ENCODE measurements at regions not wholly inside any gene's neighbourhood (a gene's known extent, or its start where the extent isn't known, plus 50 kb on each side); places are given as distances from the start of the nearest gene placed in this dataset.

DNA sequence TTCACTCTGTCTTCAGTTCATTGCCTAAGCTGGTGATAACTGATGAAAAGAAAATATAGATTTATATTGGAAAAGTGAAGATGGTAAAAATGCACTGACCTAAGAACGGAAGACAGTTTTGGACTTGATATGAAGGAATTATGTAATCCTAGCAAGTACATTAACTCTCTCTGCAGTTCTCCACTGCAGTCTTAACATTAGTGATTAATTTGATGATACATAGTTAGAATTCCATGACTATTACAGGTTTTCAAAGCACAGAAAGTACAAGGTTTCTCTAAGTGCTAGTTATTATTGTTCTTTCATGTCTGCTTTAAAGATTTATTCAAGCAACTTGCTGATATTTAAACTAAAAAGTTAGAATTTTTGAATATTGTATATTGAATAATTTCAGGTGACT, 1591.7 kb upstream of the ADGRL3 start:
- ChIA-PET CTCF (no interaction called here), POLR2A (ENCODE audit: low non-redundant PET) (no interaction called here)
- Histone ChIP-seq H3K27me3 (replicated peaks; ENCODE audit: insufficient read depth, low read depth, low read length, poor library complexity) (no peaks in the 10 kb centered on the region), H3K27ac (ENCODE audit: low read depth, low read length, poor library complexity, severe bottlenecking) (no peak overlapping the region), H3K36me3 (ENCODE audit: insufficient read depth, low read length, poor library complexity, severe bottlenecking) (no peaks in the 10 kb centered on the region), H3K4me1 (ENCODE audit: insufficient read depth, low read length, poor library complexity, severe bottlenecking) (no peaks in the 10 kb centered on the region), H3K9me3 (ENCODE audit: low read depth, low read length, poor library complexity, severe bottlenecking) (no peaks in the 10 kb centered on the region), H3K4me3 (ENCODE audit: low read depth, low read length, poor library complexity, severe bottlenecking) (no peak overlapping the region)
- no TSS peak for BruUV-seq (replicated peaks)
- intact Hi-C loops (cut with micrococcal nuclease; ENCODE audit: unreplicated experiment) = no loop called here
- TF ChIP-seq EZH2 (IDR thresholded peaks at IDR 0.05; ENCODE audit: borderline replicate concordance, low read depth, low read length, poor library complexity, severe bottlenecking) = no peak
- TF ChIP-seq, protein P1, sequence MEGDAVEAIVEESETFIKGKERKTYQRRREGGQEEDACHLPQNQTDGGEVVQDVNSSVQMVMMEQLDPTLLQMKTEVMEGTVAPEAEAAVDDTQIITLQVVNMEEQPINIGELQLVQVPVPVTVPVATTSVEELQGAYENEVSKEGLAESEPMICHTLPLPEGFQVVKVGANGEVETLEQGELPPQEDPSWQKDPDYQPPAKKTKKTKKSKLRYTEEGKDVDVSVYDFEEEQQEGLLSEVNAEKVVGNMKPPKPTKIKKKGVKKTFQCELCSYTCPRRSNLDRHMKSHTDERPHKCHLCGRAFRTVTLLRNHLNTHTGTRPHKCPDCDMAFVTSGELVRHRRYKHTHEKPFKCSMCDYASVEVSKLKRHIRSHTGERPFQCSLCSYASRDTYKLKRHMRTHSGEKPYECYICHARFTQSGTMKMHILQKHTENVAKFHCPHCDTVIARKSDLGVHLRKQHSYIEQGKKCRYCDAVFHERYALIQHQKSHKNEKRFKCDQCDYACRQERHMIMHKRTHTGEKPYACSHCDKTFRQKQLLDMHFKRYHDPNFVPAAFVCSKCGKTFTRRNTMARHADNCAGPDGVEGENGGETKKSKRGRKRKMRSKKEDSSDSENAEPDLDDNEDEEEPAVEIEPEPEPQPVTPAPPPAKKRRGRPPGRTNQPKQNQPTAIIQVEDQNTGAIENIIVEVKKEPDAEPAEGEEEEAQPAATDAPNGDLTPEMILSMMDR (conservative IDR thresholded peaks at IDR 0.05; ENCODE audit: low read depth, low read length) = no peak
- no peak for DNase-seq (ENCODE audit: low spot score)

DNA sequence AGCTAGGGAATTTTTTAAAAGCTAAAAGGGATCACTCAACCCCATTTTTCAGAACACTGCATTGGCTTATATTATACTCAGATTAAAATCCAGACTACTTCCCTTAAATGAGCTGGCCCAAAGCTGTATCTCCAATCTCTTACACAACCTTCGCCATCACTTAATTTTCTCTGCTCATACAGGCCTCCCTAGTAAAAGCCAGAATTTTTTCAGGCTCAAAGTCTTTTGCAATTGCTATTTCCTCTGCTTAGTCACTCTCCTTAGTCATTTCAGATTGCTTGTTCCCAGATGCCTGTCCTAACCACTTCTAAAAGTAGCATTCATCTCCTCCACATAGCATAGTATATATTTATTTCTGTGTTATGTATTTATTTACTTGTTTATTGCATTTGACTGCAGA, 1587.9 kb upstream of the ADGRL3 start:
- ChIA-PET POLR2A (ENCODE audit: low non-redundant PET) (no interaction called here), CTCF (no interaction called here)
- DNase-seq (ENCODE audit: low spot score) = no peak
- Histone ChIP-seq H3K4me1 (ENCODE audit: insufficient read depth, low read length, poor library complexity, severe bottlenecking) (no peaks in the 10 kb centered on the region), H3K4me3 (ENCODE audit: low read depth, low read length, poor library complexity, severe bottlenecking) (no peak overlapping the region), H3K27ac (ENCODE audit: low read depth, low read length, poor library complexity, severe bottlenecking) (no peak overlapping the region), H3K36me3 (ENCODE audit: insufficient read depth, low read length, poor library complexity, severe bottlenecking) (no peaks in the 10 kb centered on the region), H3K9me3 (ENCODE audit: low read depth, low read length, poor library complexity, severe bottlenecking) (no peaks in the 10 kb centered on the region), H3K27me3 (replicated peaks; ENCODE audit: insufficient read depth, low read depth, low read length, poor library complexity) (no peaks in the 10 kb centered on the region)
- intact Hi-C loops (cut with micrococcal nuclease; ENCODE audit: unreplicated experiment) = no loop called here
- no peak for TF ChIP-seq EZH2 (IDR thresholded peaks at IDR 0.05; ENCODE audit: borderline replicate concordance, low read depth, low read length, poor library complexity, severe bottlenecking)
- TF ChIP-seq, protein P1 (conservative IDR thresholded peaks at IDR 0.05; ENCODE audit: low read depth, low read length) = no peak
- BruUV-seq (replicated peaks) = no TSS peak

DNA sequence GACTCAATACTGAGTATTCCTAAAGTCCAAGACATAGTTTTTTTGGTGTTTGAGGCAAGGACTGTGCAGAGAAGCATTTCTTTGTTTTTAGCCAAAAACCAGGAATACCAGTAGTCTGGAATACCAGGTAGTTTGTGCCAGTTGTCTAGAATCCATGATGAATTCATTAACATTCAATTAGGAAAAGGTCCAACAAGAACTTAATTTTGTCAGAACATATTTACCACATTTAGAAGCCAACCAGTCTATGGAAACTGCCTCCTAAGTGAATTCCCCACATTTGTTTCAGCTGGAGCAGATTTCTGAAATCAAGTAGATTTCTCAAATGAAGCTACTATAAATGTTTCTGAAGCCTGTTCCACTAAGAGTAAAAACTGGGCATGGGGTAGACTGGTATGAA, 1584.8 kb upstream of the ADGRL3 start:
- CTCF ChIA-PET = no interaction called here
- no peaks in the 10 kb centered on the region for H3K4me1 ChIP-seq (ENCODE audit: insufficient read depth, low read length, poor library complexity, severe bottlenecking)
- no peaks in the 10 kb centered on the region for H3K27me3 ChIP-seq (replicated peaks; ENCODE audit: insufficient read depth, low read depth, low read length, poor library complexity)
- no peak for DNase-seq (ENCODE audit: low spot score)
- no TSS peak for BruUV-seq (replicated peaks)
- no peaks in the 10 kb centered on the region for H3K9me3 ChIP-seq (ENCODE audit: low read depth, low read length, poor library complexity, severe bottlenecking)
- H3K27ac ChIP-seq (ENCODE audit: low read depth, low read length, poor library complexity, severe bottlenecking) = no peak overlapping the region
- H3K36me3 ChIP-seq (ENCODE audit: insufficient read depth, low read length, poor library complexity, severe bottlenecking) = no peaks in the 10 kb centered on the region
- H3K4me3 ChIP-seq (ENCODE audit: low read depth, low read length, poor library complexity, severe bottlenecking) = no peak overlapping the region
- POLR2A ChIA-PET (ENCODE audit: low non-redundant PET) = no interaction called here
- intact Hi-C loops (cut with micrococcal nuclease; ENCODE audit: unreplicated experiment) = no loop called here
- TF ChIP-seq EZH2 (IDR thresholded peaks at IDR 0.05; ENCODE audit: borderline replicate concordance, low read depth, low read length, poor library complexity, severe bottlenecking) = no peak
- TF ChIP-seq, protein P1 (conservative IDR thresholded peaks at IDR 0.05; ENCODE audit: low read depth, low read length) = no peak
